Activated CD4-positive, CD25-positive, alpha-beta regulatory T cell treated with anti-CD3 and anti-CD28 coated beads, Interleukin-2, amount 50 U/mL, for 72 hours (primary cell): ENCODE measurements at regions not wholly inside any gene's neighbourhood (a gene's known extent, or its start where the extent isn't known, plus 50 kb on each side); places are given as distances from the start of the nearest gene placed in this dataset.

Source experiments
- DNase-seq: peaks from one replicate; pipeline ENCODE4 v3.0.0; 2021

DNA sequence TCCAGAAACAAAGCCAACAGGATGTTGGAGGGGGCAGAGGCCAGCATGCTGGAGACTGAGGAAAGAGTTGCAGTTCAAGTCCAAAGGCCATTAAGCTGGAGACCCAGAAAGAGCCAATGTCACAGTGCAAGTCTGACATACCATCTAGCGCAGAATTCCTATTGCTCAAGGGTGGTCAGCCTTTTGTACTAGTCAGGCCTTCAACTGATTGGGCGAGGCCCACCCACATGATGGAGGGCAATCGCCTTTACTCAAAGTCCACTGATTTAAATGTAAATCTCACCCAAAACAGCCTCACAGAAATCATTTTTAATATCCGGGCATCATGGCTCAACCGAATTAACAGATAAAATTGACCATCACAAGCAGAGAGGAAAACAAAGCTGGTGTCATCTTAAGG is 113.9 kb downstream of the RCN1 start:
- DNase-seq: no peak

DNA sequence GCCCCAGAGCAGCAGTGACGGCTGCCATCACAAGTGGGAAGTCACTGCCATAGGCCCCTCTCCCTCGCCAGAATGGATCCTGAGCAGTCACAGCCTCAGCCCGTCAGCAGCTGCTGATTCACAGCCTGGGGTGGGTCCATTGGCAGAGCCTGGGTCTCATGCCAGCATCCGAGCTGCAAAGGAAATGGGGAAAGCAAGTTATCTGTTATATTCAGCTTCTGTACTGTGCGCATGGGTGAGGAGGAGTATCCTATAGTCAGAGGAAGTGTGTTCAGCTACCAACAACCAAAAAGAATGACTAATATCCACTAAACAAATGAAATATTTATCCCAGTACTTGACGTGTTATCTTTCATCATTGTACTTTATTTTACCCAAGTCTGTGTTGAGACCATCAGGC is 119.7 kb downstream of the RCN1 start:
- no peak for DNase-seq

GRCh38 chr11:32213223-32213622 is 122.3 kb downstream of the RCN1 start:
- no peak for DNase-seq

GRCh38 chr11:32215157-32215556 is 124.3 kb downstream of the RCN1 start:
- DNase-seq: no peak

- no peak for DNase-seq
Observed at GRCh38 chr11:32216749-32217148, 125.9 kb downstream of the RCN1 start.

- no peak for DNase-seq
Observed at GRCh38 chr11:32219320-32219719, 128.4 kb downstream of the RCN1 start.

- DNase-seq: no peak
Observed at GRCh38 chr11:32221476-32222032, 130.7 kb downstream of the RCN1 start.

- DNase-seq: no peak
Observed at GRCh38 chr11:32224580-32224979, 133.7 kb downstream of the RCN1 start.

DNA sequence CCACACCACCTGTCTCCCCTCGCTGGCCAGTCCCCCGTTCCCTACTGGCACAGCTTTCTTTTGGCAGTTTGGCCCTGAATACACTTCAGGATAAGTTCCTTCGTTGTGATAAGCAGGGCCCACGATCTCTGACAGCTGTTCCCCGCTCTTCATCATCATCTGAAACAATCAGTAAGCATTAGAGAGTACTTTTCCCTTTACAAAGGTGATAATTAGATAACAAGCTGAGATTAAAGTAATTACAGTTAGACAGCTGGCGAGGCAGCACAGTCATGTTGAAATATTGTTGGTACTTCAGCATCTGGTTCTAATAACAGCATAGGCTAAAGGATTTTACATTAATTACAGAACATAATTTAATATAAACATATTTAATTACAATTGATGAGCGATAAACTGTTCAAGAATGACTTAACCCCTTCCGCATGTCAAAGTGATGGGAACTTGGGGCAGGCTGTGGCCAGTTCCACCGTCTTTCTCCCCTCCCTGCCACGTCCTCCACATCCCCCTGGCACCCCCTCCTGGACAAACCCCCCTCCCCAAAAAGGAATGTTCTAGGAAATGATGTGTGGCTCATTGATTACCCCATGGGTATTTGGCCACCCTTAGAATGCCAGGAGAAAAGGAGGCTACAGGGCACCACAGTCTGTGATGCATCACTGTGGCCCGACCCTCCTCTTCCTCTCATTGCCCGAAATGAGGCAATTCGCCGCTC is 134.9 kb downstream of the RCN1 start:
- DNase-seq: no peak

DNA sequence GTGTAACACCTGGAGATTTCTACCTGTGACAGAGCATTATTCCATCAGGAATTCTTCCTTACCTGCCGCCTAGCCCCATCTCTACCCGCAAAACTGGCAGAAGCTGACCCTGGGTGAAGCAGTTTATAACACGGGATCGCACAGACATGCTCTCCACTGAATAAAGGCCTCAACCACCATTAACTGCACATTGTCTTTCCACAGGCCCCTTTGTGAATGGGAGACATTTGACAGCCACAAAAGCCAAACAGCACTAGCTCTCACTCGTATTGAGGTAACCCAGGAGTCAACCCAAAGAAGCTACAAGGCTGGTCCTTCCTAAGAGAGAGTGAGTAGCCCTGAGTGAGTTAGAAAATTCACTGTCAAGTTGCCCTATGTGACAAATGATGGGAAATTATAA is 135.6 kb downstream of the RCN1 start:
- DNase-seq: no peak

DNA sequence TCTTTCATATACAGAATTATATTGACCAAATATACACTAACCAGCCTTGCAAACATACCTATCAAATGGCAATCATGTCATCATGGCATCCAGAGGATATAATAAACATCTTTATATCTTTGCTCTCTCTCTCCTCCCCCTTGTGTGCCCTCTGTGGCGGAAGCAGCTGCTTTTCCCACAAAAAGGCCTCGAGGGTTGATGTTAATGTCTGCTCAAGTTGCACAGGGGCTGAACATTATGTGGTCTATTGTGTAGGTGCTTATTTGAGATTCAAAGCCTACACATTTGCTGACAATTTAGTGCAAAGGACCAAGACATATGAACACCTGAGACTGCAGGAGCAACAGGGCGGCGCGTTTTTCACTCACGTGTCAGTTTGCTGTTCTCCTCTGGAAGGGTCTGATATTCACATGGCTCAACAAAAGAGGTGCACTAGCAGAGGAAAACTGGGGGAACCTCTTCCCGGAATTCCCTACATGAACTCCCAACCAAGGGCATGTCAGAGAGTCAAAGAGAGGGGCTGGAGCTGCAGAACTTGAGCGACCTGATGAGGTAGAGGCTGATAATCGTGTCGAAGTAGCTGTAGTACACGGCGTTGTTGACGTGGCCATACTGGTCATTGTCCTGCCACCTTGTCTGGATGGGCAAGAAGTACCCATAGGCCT is 138.8 kb downstream of the RCN1 start:
- DNase-seq: no peak

DNA sequence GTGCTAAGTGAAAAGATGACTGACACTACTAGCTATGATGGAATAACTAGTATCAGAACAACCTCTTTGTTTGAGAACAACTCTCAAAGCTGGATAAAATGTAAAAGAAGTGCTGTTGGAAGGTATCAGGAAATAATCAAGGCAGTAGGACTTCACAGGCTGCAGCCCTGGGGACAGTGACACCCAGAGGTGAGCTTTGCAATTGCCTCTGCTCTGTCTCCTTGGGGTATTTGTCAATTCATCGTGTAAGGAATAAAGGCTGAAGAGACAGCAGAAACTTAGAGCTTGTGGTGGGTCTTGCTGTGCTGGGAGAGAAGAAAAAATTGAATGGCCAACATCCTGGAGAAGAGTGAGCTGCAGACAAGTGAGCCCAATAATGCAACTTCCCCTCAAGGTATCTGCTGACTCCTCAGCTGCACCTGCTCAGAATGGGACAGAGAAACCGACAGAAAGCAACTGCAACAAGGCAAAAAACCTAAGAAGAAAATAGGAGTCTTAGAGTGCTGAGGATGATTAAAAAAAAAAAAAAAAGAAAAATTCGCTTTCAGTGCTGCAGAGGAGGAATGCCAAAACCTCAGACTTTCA is 141.1 kb downstream of the RCN1 start:
- no peak for DNase-seq

GRCh38 chr11:32232516-32232915 is 141.6 kb downstream of the RCN1 start:
- no peak for DNase-seq

GRCh38 chr11:32233276-32233675 is 142.4 kb downstream of the RCN1 start:
- DNase-seq: no peak

DNA sequence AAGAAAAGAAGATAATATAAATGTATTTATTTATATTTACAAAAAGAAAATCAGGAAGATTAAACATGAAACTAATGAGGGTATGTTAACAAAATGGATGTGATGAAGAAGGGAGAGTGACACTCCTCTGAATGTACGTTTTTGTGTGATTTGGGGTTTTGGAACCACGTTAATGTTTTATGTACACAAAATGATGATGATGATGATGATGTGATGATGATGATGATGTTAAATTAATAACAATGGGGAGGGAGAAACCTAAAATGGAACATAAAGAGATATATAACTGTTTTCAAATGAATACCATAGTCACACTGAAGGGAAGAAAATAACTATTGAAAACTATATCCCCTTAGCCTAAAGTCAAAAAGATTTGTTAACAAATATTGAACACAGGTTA is 143.1 kb downstream of the RCN1 start:
- DNase-seq: no peak

- no peak for DNase-seq
Observed at GRCh38 chr11:32244453-32244852, 153.6 kb downstream of the RCN1 start.

DNA sequence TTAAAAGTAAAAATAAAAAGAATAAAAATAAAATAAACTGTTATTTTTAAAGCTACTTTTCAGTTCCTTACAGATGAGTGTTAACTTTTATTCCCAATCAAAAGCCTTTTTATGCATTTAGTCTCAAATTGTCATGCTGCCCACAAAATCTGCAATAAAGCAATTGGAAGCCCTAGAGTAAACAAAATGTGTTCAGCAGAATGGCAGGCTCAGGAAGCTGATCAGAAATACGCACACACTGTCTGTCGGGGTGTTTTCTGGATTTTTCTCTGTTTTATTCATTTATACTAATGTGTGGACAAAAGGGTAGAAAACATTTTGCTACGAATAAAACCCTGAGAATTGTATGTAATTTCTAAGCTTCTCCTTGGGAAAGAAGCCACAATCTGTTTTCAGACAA is 162.8 kb downstream of the RCN1 start:
- DNase-seq: no peak

DNA sequence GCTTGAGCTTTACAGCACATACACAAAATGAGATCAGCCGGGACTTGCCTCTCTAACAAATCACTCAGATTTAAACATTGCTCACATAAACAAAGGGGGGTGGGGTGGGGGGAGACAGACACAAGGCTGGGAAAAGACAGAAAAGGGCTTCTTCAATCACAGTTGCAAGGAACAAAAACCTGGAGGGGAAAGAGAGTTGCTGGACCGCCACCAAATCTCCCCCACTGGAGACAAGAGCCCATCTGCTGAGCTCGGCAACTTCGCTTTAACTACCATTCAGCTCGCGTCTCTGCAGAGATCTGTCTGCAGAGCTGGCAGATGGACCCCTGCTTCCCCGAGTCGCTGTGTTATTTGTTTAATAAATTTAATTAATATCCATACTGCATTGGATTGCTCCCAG is 165.0 kb downstream of the RCN1 start:
- DNase-seq: no peak

DNA sequence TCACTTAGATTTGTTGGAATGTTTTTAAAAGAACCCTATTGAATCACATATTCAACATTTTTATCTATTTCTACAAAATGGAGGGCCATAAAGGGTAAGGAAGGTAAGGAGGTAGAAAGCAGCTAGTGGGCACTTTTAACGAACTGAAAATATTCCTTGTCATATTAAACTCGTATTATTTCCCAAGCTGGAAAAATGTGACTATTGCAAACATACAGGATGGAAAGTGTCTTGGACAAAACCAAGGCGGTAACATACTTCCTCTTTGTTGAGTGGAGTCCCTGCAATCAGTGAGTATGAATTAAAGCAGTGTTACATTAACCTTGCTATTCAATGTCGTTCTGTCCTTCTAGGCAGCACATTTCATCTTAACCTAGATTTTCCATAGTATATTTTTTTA is 165.6 kb downstream of the RCN1 start:
- DNase-seq: no peak

- no peak for DNase-seq
Observed at GRCh38 chr11:32259641-32260081, 168.8 kb downstream of the RCN1 start.

DNA sequence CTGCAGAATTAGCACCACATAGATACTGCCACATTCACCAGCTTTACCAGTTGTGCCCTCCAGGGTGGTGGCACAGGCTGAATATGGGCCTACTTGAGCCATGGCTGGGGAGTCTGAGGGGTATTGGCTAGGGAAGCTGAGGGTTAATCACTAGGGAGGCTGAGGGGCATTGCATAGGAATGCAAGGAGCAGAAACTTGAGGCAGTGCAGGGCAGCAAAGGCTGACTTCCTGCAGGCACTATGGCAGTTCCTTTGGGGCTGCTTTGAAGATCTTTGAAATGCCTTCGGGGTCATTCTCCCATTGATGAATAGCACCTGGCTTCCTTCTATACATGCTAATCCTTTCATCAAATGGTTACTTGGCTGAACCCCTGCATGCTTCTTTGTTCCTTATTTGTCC is 171.5 kb downstream of the RCN1 start:
- no peak for DNase-seq

- DNase-seq: no peak
Observed at GRCh38 chr11:32265911-32266310, 169.4 kb downstream of the WT1 start.

GRCh38 chr11:32266601-32267000 is 168.7 kb downstream of the WT1 start:
- DNase-seq: no peak

GRCh38 chr11:32267679-32268187 is 167.6 kb downstream of the WT1 start:
- no peak for DNase-seq
